Fibroblast of lung (primary cell): ENCODE measurements at regions not wholly inside any gene's neighbourhood (a gene's known extent, or its start where the extent isn't known, plus 50 kb on each side); places are given as distances from the start of the nearest gene placed in this dataset.
"Not testable (repeated sequence)": the region's sequence is repeated elsewhere in the genome, so short reads cannot be mapped to it uniquely, and the experiment has no call there.

Source experiments
- DNase-seq, 2 donors: peaks; one replicate each; pipeline versions ENCODE4 v3.0.0 to v3.0.0-alpha.2; 2010; ENCODE audit warnings: low read depth in 2 of 2
- H2AFZ ChIP-seq: 2 replicates; pipeline ENCODE4 v1.5.1; 2012; ENCODE audit warnings: low read length, control low read depth, inconsistent platforms
- H3K27ac ChIP-seq: 2 replicates; pipeline ENCODE4 v1.5.1; 2011; ENCODE audit warnings: low read length, control low read depth; ENCODE audit not compliant: insufficient read depth
- H3K27me3 ChIP-seq: 2 replicates; pipeline ENCODE4 v1.5.1; 2011; ENCODE audit warnings: mild to moderate bottlenecking, low read length; ENCODE audit not compliant: control insufficient read depth, insufficient read depth
- H3K36me3 ChIP-seq: 2 replicates; pipeline ENCODE4 v1.5.1; 2011; ENCODE audit warnings: low read length; ENCODE audit not compliant: control insufficient read depth, insufficient read depth
- H3K4me1 ChIP-seq: 2 replicates; pipeline ENCODE4 v1.5.1; 2011; ENCODE audit warnings: low read length; ENCODE audit not compliant: control insufficient read depth, insufficient read depth; ENCODE audit errors: extremely low read depth
- H3K4me2 ChIP-seq: 2 replicates; pipeline ENCODE4 v1.5.1; 2011; ENCODE audit warnings: low read length, control low read depth; ENCODE audit not compliant: insufficient read depth; ENCODE audit errors: extremely low read depth
- H3K4me3 ChIP-seq, 4 experiments: fragments of 200-600 bp in 1 of 4; sonication (generic) in 1 of 4; replicated peaks in 1 of 4; 2 replicates each; pipeline ENCODE4 v1.5.1; 2011 to 2016; ENCODE audit warnings: low read length in 4 of 4, low read depth in 3 of 4, mild to moderate bottlenecking in 3 of 4, control low read depth in 2 of 4, inconsistent platforms in 1 of 4, mixed read lengths in 1 of 4; ENCODE audit not compliant: insufficient read depth in 1 of 4; ENCODE audit errors: control extremely low read depth in 1 of 4
- H3K79me2 ChIP-seq: 2 replicates; pipeline ENCODE4 v1.5.1; 2012; ENCODE audit warnings: mild to moderate bottlenecking, low read length, inconsistent platforms; ENCODE audit not compliant: control insufficient read depth, insufficient read depth
- H3K9ac ChIP-seq: 2 replicates; pipeline ENCODE4 v1.5.1; 2011; ENCODE audit warnings: mild to moderate bottlenecking, low read length, control low read depth; ENCODE audit not compliant: insufficient read depth
- H3K9me3 ChIP-seq: 2 replicates; pipeline ENCODE4 v1.5.1; 2012; ENCODE audit warnings: low read depth, low read length; ENCODE audit not compliant: control insufficient read depth, insufficient read depth
- H4K20me1 ChIP-seq: 2 replicates; pipeline ENCODE4 v1.5.1; 2011; ENCODE audit warnings: low read length; ENCODE audit not compliant: control insufficient read depth, insufficient read depth; ENCODE audit errors: extremely low read depth
- CTCF ChIP-seq, 2 donors: IDR thresholded peaks in 1 of 2; conservative IDR thresholded peaks in 1 of 2; 1 replicate in 1 of 2; 2 replicates in 1 of 2; pipeline ENCODE4 v1.5.1; 2011 to 2012; ENCODE audit warnings: low read length in 2 of 2, control low read depth in 1 of 2, inconsistent platforms in 1 of 2, low read depth in 1 of 2, mild to moderate bottlenecking in 1 of 2
- EZH2 ChIP-seq: IDR thresholded peaks from 2 replicates; pipeline ENCODE4 v1.5.1; 2012; ENCODE audit warnings: low read length, control low read depth, mild to moderate bottlenecking; ENCODE audit errors: missing control alignments

DNA sequence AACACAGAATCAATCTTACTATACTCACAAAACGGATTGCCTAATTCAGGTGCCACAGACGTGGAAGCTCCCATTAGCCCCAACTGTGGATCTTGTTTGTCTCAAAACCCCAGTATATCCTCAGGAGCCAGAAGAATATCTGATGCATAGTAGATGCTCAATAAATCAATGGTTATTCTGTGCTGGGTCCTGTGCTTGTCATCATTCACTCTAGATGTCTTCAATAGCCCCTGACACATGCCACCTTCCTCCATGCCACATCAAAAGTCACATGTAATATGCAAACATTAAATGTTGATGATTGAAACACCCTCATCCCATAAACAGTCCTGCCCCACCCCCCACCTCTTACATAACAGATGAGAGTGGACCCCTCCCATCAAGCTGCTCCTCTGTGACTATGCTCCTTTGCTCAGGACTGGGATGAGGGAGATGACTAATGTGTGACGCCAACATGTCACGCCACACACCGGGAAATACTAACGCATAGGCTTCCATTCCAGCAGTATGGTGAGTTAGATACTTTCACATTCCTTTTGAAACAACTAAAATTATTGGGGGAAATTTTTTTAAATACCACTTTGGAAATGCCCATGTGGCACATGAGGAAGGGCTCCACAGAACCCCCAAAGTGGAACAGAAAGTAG is 267.6 kb upstream of the SDK2 start:
- no peaks in the 10 kb centered on the region for H3K9me3 ChIP-seq
- H3K27ac ChIP-seq: no peak overlapping the region
- TF ChIP-seq CTCF (conservative IDR thresholded peaks at IDR 0.05 in 1 of 2, IDR thresholded peaks at IDR 0.05 in 1 of 2; ENCODE audit: low read depth in 1 of 2, low read length in 2 of 2) (no peak), EZH2 (no peak)
- H3K36me3 ChIP-seq: no peaks in the 10 kb centered on the region
- H3K4me3 ChIP-seq: no peak overlapping the region
- H4K20me1 ChIP-seq: no peaks in the 10 kb centered on the region
- H3K4me1 ChIP-seq: no peaks in the 10 kb centered on the region
- no peak overlapping the region for H3K9ac ChIP-seq
- H3K27me3 ChIP-seq: no peaks in the 10 kb centered on the region
- no peaks in the 10 kb centered on the region for H3K79me2 ChIP-seq
- H3K4me2 ChIP-seq: no peak overlapping the region
- no peak for DNase-seq
- H2AFZ ChIP-seq: no peak overlapping the region

DNA sequence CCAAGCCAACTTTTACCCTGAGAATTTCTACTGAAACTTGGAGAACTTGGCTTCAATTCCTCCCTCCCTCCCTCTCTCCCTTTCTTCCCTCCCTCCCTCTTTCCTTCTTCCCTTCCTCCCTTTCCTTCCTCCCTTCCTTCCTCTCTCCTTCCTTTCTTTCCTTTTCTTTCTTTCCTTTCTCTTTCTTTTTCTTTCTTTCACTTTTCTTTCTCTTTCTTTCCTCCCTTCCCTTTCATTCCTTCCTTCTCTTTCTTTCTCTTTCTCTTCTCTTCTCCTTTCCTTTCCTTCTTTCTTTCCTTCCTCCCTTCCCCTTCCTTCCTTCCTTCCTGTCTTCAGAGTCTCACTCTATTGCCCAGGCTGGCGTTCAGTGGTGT is 268.1 kb upstream of the SDK2 start:
- H3K36me3 ChIP-seq: no peaks in the 10 kb centered on the region
- H4K20me1 ChIP-seq: no peaks in the 10 kb centered on the region
- no peak overlapping the region for H3K9ac ChIP-seq
- H3K79me2 ChIP-seq: no peaks in the 10 kb centered on the region
- H3K27me3 ChIP-seq: no peaks in the 10 kb centered on the region
- no peak overlapping the region for H3K27ac ChIP-seq
- no peak overlapping the region for H2AFZ ChIP-seq
- no peak overlapping the region for H3K4me3 ChIP-seq
- no peaks in the 10 kb centered on the region for H3K4me1 ChIP-seq
- H3K4me2 ChIP-seq: no peak overlapping the region
- DNase-seq: no peak
- no peak for TF ChIP-seq CTCF (conservative IDR thresholded peaks at IDR 0.05 in 1 of 2, IDR thresholded peaks at IDR 0.05 in 1 of 2; ENCODE audit: low read depth in 1 of 2, low read length in 2 of 2)
- TF ChIP-seq EZH2: no peak
- no peaks in the 10 kb centered on the region for H3K9me3 ChIP-seq

- TF ChIP-seq EZH2: no peak
- no peak for TF ChIP-seq CTCF (conservative IDR thresholded peaks at IDR 0.05 in 1 of 2, IDR thresholded peaks at IDR 0.05 in 1 of 2; ENCODE audit: low read depth in 1 of 2, low read length in 2 of 2)
- no peak overlapping the region for H3K9ac ChIP-seq
- no peaks in the 10 kb centered on the region for H3K9me3 ChIP-seq
- H3K79me2 ChIP-seq: no peaks in the 10 kb centered on the region
- H3K4me1 ChIP-seq: no peaks in the 10 kb centered on the region
- H3K4me3 ChIP-seq: no peak overlapping the region
- no peaks in the 10 kb centered on the region for H3K27me3 ChIP-seq
- H3K36me3 ChIP-seq: no peaks in the 10 kb centered on the region
- DNase-seq: no peak
- H3K27ac ChIP-seq: no peak overlapping the region
- no peak overlapping the region for H2AFZ ChIP-seq
- H4K20me1 ChIP-seq: no peaks in the 10 kb centered on the region
- H3K4me2 ChIP-seq: no peak overlapping the region
Observed at GRCh38 chr17:73914536-73915274, 270.5 kb upstream of the SDK2 start.

- not testable (repeated sequence) for H3K9me3 ChIP-seq, H3K27ac ChIP-seq, H3K27me3 ChIP-seq, H3K4me1 ChIP-seq, H3K4me3 ChIP-seq, H3K9ac ChIP-seq, H3K79me2 ChIP-seq, H3K4me2 ChIP-seq, H4K20me1 ChIP-seq, DNase-seq, H2AFZ ChIP-seq, H3K36me3 ChIP-seq
Observed at GRCh38 chr17:73919033-73919432, 274.8 kb upstream of the SDK2 start.
